GM10266 (cell line): ENCODE measurements at regions not wholly inside any gene's neighbourhood (a gene's known extent, or its start where the extent isn't known, plus 50 kb on each side); places are given as distances from the start of the nearest gene placed in this dataset.

ENCODE experiments used
- DNase-seq: peaks from one replicate; pipeline ENCODE4 v3.0.0; 2012; ENCODE audit errors: extremely low spot score
- TF ChIP-seq, protein P1 (sequence below): IDR thresholded peaks from 2 replicates; pipeline ENCODE4 v1.5.1; 2012; ENCODE audit warnings: mild to moderate bottlenecking, low read depth; ENCODE audit not compliant: control insufficient read depth, insufficient read depth; ENCODE audit errors: missing control alignments

DNA sequence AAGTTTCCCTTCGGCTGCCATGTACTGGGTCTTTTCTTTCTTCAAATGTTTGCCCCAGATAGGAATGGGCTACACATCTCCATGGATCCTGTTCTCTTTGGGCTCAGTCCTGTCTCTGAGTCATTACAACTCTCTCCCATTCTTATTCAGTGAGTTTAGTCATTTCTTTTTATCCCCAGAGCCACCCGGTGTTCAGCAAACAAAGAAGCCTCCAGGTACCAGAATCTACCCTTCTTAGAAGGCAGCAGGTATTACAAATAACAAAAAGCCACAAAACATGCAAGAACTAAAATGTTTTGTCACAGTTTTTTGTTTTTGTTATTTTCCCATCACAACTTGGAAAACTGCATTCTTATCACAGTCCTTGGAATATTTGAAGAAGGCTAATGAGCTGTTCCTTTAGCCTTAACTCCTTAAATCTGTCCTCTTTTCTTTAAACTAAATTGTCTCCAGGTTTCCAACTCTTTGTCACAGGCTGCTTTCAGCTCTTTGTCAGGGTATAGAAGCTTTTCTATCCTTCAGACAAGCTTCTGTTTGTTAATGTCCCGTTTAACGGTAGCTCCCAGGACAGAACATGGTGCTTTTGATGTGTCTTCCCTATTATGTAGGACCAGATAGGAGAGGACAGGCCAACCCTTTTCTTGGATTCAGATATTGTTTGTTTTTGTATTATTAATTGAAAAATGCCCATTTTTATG, 215.5 kb upstream of the HTR2A start:
- TF ChIP-seq, protein P1, sequence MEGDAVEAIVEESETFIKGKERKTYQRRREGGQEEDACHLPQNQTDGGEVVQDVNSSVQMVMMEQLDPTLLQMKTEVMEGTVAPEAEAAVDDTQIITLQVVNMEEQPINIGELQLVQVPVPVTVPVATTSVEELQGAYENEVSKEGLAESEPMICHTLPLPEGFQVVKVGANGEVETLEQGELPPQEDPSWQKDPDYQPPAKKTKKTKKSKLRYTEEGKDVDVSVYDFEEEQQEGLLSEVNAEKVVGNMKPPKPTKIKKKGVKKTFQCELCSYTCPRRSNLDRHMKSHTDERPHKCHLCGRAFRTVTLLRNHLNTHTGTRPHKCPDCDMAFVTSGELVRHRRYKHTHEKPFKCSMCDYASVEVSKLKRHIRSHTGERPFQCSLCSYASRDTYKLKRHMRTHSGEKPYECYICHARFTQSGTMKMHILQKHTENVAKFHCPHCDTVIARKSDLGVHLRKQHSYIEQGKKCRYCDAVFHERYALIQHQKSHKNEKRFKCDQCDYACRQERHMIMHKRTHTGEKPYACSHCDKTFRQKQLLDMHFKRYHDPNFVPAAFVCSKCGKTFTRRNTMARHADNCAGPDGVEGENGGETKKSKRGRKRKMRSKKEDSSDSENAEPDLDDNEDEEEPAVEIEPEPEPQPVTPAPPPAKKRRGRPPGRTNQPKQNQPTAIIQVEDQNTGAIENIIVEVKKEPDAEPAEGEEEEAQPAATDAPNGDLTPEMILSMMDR: no peak
- no peak for DNase-seq

DNA sequence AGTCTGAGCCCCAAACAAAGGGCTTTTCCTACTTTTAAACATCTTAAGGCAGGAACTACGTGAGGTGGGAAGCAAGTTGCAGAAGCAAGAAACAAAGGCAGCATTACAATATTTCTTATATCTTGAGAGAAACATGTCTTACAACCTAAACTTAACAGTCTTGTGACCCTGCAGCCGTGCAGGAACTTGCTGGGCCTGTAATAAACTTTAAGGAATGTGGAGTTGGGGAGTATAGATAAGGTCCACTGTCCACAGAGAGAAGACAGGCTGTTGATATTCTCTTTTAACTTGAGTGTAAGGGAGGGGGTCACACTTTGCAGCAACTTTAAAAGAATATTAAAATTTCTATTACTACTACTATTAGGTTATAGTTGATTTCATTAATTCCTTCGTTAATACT, 214.6 kb upstream of the HTR2A start:
- TF ChIP-seq, protein P1: no peak
- no peak for DNase-seq

DNA sequence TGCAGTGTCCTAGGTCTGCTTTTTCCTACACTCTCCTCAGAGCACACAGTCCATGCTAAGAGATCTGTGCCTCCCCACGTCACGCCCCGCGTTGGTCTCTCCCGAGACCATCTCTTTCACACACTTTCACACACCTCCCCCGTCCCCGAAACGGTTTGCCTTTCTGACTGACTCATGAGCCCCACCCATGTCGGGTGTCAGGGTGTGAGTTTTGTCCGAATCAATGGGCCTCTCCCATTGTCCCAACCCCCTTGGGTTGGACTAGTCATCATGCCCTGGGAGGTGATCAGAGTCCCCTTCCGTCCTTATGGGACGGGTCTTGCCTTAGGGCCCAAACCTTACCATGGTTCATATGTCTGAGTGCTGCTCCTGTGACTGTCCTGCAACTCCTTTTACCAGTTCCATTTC, 214.0 kb upstream of the HTR2A start:
- no peak for DNase-seq
- TF ChIP-seq, protein P1: no peak

DNA sequence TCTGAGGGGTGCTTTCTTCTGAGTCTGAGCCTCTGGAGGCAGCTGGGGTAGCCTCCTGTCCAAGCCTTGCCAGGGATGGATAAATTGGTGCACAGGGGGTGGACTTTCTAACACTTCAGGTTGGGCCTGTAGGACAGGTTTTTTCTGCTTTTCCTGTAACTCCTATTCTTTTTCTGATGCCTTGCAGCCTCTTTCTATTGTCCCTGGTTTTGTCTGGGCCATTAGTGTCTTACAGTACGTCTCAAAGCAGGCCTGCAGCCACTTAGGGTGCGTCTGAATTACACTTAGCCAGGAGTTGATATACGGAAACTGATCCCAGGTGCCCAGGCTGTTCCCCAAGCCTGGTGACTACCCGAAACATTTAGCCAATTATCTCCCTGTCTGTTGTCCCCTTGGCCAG, 213.3 kb upstream of the HTR2A start:
- no peak for DNase-seq
- TF ChIP-seq, protein P1: no peak

DNA sequence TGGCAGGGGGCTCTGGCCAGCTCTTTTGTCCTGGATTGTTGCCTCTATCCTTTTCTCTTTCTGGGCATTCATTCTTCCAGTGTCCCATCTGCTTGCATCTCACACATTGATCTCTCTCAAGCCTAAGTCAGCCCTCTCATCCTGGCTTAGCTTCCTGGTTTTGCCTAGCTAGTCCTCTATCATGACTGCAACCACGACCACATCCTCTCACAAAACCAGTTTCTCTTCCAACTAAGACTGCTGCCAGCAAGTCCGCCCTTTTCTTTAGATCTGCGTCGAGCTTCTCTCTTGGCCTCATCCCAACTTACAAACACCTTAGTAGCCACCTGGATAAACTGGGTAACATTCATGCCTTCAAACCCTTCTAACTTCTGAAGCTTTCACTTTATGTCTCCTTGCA, 212.2 kb upstream of the HTR2A start:
- TF ChIP-seq, protein P1: no peak
- no peak for DNase-seq

DNA sequence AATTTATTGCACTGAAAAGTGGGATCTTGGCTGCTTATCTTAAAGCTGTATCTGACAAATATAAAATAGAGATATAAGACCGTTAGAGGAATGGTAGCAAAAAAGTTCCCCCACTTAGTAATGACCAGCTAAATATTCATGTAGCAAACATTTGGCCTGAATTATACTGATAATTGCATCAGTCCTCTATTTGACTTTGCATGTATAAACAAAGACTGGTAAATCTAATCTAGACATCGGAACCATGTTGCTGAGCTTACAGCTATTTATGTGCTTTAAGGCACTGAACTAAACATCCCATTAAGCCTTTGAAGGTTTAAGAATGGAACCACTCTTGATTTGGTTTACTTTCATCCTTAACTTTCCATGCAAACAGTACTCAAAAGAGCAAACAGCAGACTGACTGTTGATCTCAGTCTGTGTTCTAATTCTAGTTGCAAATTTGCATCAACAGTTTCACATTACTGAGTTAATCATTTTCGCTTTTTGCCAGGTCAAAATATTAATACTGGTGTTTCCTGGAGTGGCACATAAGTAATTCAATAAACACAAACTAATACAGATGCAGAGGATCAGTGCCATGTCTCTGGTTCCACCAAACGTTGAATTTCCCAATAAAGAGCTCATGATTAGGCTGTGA, 203.5 kb upstream of the HTR2A start:
- TF ChIP-seq, protein P1: no peak
- peak; percentile 19 for DNase-seq

DNA sequence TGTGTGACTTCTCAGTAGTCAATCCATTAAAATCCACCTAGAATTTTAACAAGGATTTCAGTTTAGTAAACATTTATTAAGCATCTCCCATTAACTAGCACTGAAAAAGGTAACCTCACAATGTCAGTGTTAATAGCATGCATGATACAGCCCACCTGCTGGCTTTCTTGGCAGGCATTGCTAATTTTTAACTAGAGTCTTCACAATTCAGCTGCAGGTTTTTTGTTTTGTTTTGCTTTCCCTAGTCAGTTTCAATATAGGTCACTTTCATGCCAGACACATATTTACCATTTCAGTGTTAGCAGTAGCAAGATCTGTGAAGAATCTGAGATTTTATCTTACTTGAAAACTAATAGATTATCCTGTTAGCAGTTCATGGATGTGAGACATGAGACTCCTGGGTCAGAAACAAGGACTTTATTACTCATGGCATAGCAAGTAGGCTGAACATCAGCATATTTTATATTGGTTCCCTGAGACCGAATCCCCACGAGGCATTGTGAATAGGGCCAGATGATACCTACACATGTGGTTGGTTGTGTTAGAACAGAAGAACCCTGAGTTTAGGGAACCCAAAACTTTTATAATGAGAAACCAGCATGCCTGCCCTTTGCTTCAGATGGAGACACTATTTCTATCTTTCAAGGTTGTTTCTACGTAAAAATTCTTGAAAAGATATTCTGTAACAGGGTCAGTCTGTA, 198.0 kb upstream of the HTR2A start:
- TF ChIP-seq, protein P1: no peak
- DNase-seq: no peak
